ENCODE measurements at regions not wholly inside any gene's neighbourhood (a gene's known extent, or its start where the extent isn't known, plus 50 kb on each side); places are given as distances from the start of the nearest gene placed in this dataset.
"Not testable (repeated sequence)": the region's sequence is repeated elsewhere in the genome, so short reads cannot be mapped to it uniquely, and the experiment has no call there.

GRCh38 chr1:178606839-178607238 lies 93.9 kb downstream of the TEX35 start:
- FAIRE-seq (no peak), DNase-seq (ENCODE audit: insufficient read length, low spot score) (no peak)

- FAIRE-seq, result no peak
- no peak for DNase-seq (ENCODE audit: insufficient read length, low spot score)
Measured at GRCh38 chr1:178607718-178608408, 95.0 kb downstream of the TEX35 start.

- DNase-seq (ENCODE audit: insufficient read length, low spot score), result peak; percentile 29
- no peak for FAIRE-seq
Measured at GRCh38 chr1:178609015-178609414, 96.1 kb downstream of the TEX35 start.

GRCh38 chr1:178610690-178611410 lies 97.9 kb downstream of the TEX35 start:
- FAIRE-seq; DNase-seq (ENCODE audit: insufficient read length, low spot score): not testable (repeated sequence)

- DNase-seq (ENCODE audit: insufficient read length, low spot score) (peak; percentile 41), FAIRE-seq (no peak)
Measured at GRCh38 chr1:178612261-178612660, 99.4 kb downstream of the TEX35 start.

GRCh38 chr1:178613271-178613945 lies 100.5 kb downstream of the TEX35 start:
- FAIRE-seq (no peak), DNase-seq (ENCODE audit: insufficient read length, low spot score) (no peak)

- FAIRE-seq, result no peak
- DNase-seq (ENCODE audit: insufficient read length, low spot score), result no peak
Measured at GRCh38 chr1:178614286-178614685, 101.4 kb downstream of the TEX35 start.

GRCh38 chr1:178619042-178619927 lies 105.8 kb upstream of the RALGPS2 start:
- no peak for DNase-seq (ENCODE audit: insufficient read length, low spot score)
- FAIRE-seq, result no peak

- no peak for FAIRE-seq
- no peak for DNase-seq (ENCODE audit: insufficient read length, low spot score)
Measured at GRCh38 chr1:178620584-178621475, 104.2 kb upstream of the RALGPS2 start.

GRCh38 chr1:178621822-178622221 lies 103.2 kb upstream of the RALGPS2 start:
- DNase-seq (ENCODE audit: insufficient read length, low spot score) (no peak), FAIRE-seq (no peak)

- DNase-seq (ENCODE audit: insufficient read length, low spot score), result no peak
- no peak for FAIRE-seq
Measured at GRCh38 chr1:178625695-178626094, 99.3 kb upstream of the RALGPS2 start.

GRCh38 chr1:178627037-178627436 lies 98.0 kb upstream of the RALGPS2 start:
- DNase-seq (ENCODE audit: insufficient read length, low spot score) (no peak), FAIRE-seq (no peak)

GRCh38 chr1:178628637-178629251 lies 96.3 kb upstream of the RALGPS2 start:
- FAIRE-seq, result no peak

GRCh38 chr1:178629252-178630154 lies 95.5 kb upstream of the RALGPS2 start:
- FAIRE-seq, result no peak
- peak; percentile 45 for DNase-seq (ENCODE audit: insufficient read length, low spot score)

More at GRCh38 chr1:178628637-178629251, 96.3 kb upstream of the RALGPS2 start:
- DNase-seq (ENCODE audit: insufficient read length, low spot score), result no peak

- no peak for DNase-seq (ENCODE audit: insufficient read length, low spot score)
- FAIRE-seq, result no peak
Measured at GRCh38 chr1:178630417-178630816, 94.6 kb upstream of the RALGPS2 start.

- FAIRE-seq, result no peak
- DNase-seq (ENCODE audit: insufficient read length, low spot score), result no peak
Measured at GRCh38 chr1:178632653-178633052, 92.4 kb upstream of the RALGPS2 start.

- FAIRE-seq (no peak), DNase-seq (ENCODE audit: insufficient read length, low spot score) (peak; percentile 59)
Measured at GRCh38 chr1:178633056-178633455, 92.0 kb upstream of the RALGPS2 start.

- DNase-seq (ENCODE audit: insufficient read length, low spot score) (peak; percentile 37), FAIRE-seq (no peak)
Measured at GRCh38 chr1:178634445-178634844, 90.6 kb upstream of the RALGPS2 start.
